ENCODE measurements at regions not wholly inside any gene's neighbourhood (a gene's known extent, or its start where the extent isn't known, plus 50 kb on each side); places are given as distances from the start of the nearest gene placed in this dataset.

- no peak overlapping the region for H3K27ac Mint-ChIP-seq
- no peak overlapping the region for H3K27ac ChIP-seq (ENCODE audit: low read depth, low read length)
- DNase-seq: no peak
- TF ChIP-seq, protein P1, sequence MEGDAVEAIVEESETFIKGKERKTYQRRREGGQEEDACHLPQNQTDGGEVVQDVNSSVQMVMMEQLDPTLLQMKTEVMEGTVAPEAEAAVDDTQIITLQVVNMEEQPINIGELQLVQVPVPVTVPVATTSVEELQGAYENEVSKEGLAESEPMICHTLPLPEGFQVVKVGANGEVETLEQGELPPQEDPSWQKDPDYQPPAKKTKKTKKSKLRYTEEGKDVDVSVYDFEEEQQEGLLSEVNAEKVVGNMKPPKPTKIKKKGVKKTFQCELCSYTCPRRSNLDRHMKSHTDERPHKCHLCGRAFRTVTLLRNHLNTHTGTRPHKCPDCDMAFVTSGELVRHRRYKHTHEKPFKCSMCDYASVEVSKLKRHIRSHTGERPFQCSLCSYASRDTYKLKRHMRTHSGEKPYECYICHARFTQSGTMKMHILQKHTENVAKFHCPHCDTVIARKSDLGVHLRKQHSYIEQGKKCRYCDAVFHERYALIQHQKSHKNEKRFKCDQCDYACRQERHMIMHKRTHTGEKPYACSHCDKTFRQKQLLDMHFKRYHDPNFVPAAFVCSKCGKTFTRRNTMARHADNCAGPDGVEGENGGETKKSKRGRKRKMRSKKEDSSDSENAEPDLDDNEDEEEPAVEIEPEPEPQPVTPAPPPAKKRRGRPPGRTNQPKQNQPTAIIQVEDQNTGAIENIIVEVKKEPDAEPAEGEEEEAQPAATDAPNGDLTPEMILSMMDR (conservative IDR thresholded peaks at IDR 0.05): no peak
- H3K9me3 Mint-ChIP-seq: no peaks in the 10 kb centered on the region
- H3K4me1 ChIP-seq (ENCODE audit: control insufficient read depth, insufficient read depth, low read length): peaks cover 12% of the 10 kb centered on the region
- no peak overlapping the region for H3K9ac ChIP-seq (ENCODE audit: extremely low read depth, low read length, poor library complexity, severe bottlenecking)
- H3K4me3 ChIP-seq (ENCODE audit: low read length): no peak overlapping the region
- WGBS, 2 experiments (ENCODE audit: insufficient coverage in 1 of 2, insufficient read length in 1 of 2): 91 to 93% methylated on average over 4 to 5 of the region's 5 CpGs
- no peaks in the 10 kb centered on the region for H3K27me3 ChIP-seq (ENCODE audit: control insufficient read depth, insufficient read depth, low read length, poor library complexity, severe bottlenecking)
- no peaks in the 10 kb centered on the region for H3K36me3 ChIP-seq (ENCODE audit: control insufficient read depth, insufficient read depth, low read length)
- H3K9me3 ChIP-seq (ENCODE audit: control insufficient read depth, low read length): no peaks in the 10 kb centered on the region
- no peaks in the 10 kb centered on the region for H3K27me3 Mint-ChIP-seq (ENCODE audit: insufficient read depth)
- peaks cover 38% of the 10 kb centered on the region for H3K4me1 Mint-ChIP-seq
- no peak overlapping the region for H3K4me3 Mint-ChIP-seq
- H3K36me3 Mint-ChIP-seq (ENCODE audit: low read depth): no peaks in the 10 kb centered on the region
These were observed 278.7 kb upstream of the CLNK start for GRCh38 chr4:10963241-10963640.

GRCh38 chr4:10962246-10962645, 277.7 kb upstream of the CLNK start:
- no peak for DNase-seq
- H3K9me3 ChIP-seq (ENCODE audit: control insufficient read depth, low read length): no peaks in the 10 kb centered on the region
- no peak overlapping the region for H3K27ac ChIP-seq (ENCODE audit: low read depth, low read length)
- no peaks in the 10 kb centered on the region for H3K9me3 Mint-ChIP-seq
- H3K4me3 ChIP-seq (ENCODE audit: low read length): no peak overlapping the region
- H3K4me1 Mint-ChIP-seq: peaks cover 46% of the 10 kb centered on the region
- WGBS, 2 experiments (ENCODE audit: insufficient coverage in 1 of 2, insufficient read length in 1 of 2): 89 to 100% methylated on average over 1 of the region's 1 CpG
- H3K27me3 ChIP-seq (ENCODE audit: control insufficient read depth, insufficient read depth, low read length, poor library complexity, severe bottlenecking): no peaks in the 10 kb centered on the region
- H3K27me3 Mint-ChIP-seq (ENCODE audit: insufficient read depth): no peaks in the 10 kb centered on the region
- H3K27ac Mint-ChIP-seq: no peak overlapping the region
- H3K4me1 ChIP-seq (ENCODE audit: control insufficient read depth, insufficient read depth, low read length): peaks cover 15% of the 10 kb centered on the region
- H3K36me3 Mint-ChIP-seq (ENCODE audit: low read depth): no peaks in the 10 kb centered on the region
- H3K4me3 Mint-ChIP-seq: no peak overlapping the region
- no peak overlapping the region for H3K9ac ChIP-seq (ENCODE audit: extremely low read depth, low read length, poor library complexity, severe bottlenecking)
- TF ChIP-seq, protein P1 (conservative IDR thresholded peaks at IDR 0.05): no peak
- no peaks in the 10 kb centered on the region for H3K36me3 ChIP-seq (ENCODE audit: control insufficient read depth, insufficient read depth, low read length)

- Mint-ChIP-seq H3K27me3 (ENCODE audit: insufficient read depth) (no peaks in the 10 kb centered on the region), H3K27ac (no peak overlapping the region), H3K4me3 (no peak overlapping the region), H3K36me3 (ENCODE audit: low read depth) (no peaks in the 10 kb centered on the region), H3K9me3 (no peaks in the 10 kb centered on the region), H3K4me1 (peaks cover 51% of the 10 kb centered on the region)
- DNase-seq: no peak
- WGBS, 2 experiments (ENCODE audit: insufficient coverage in 1 of 2, insufficient read length in 1 of 2): 78 to 96% methylated on average over 1 to 5 of the region's 5 CpGs
- no peak overlapping the region for H3K27ac ChIP-seq (ENCODE audit: low read depth, low read length)
- H3K4me3 ChIP-seq (ENCODE audit: low read length): no peak overlapping the region
- TF ChIP-seq, protein P1 (conservative IDR thresholded peaks at IDR 0.05): no peak
- H3K4me1 ChIP-seq (ENCODE audit: control insufficient read depth, insufficient read depth, low read length): peaks cover 15% of the 10 kb centered on the region
- no peaks in the 10 kb centered on the region for H3K36me3 ChIP-seq (ENCODE audit: control insufficient read depth, insufficient read depth, low read length)
- no peak overlapping the region for H3K9ac ChIP-seq (ENCODE audit: extremely low read depth, low read length, poor library complexity, severe bottlenecking)
- H3K27me3 ChIP-seq (ENCODE audit: control insufficient read depth, insufficient read depth, low read length, poor library complexity, severe bottlenecking): no peaks in the 10 kb centered on the region
- H3K9me3 ChIP-seq (ENCODE audit: control insufficient read depth, low read length): no peaks in the 10 kb centered on the region
These were observed 275.8 kb upstream of the CLNK start for GRCh38 chr4:10960389-10960788.
